CD4-positive, alpha-beta T cell (primary cell): ENCODE measurements at regions not wholly inside any gene's neighbourhood (a gene's known extent, or its start where the extent isn't known, plus 50 kb on each side); places are given as distances from the start of the nearest gene placed in this dataset.

Experiments
- ATAC-seq: fragments of 200-7000 bp; cut with Tn5 transposase; one replicate; pipeline ENCODE4 v1.10.0; 2022; ENCODE audit warnings: mild to moderate bottlenecking; ENCODE audit not compliant: poor library complexity
- CTCF ChIA-PET: fragments of 350-600 bp; sonication (Branson Sonifier 250); formaldehyde crosslinking; loops from one replicate; lab custom pipeline; 2021; ENCODE audit warnings: antibody characterized with exemption, inconsistent platforms; lab: Charles Lee
- POLR2A ChIA-PET: fragments of 350-600 bp; sonication (Branson Sonifier 250); formaldehyde crosslinking; loops from one replicate; lab custom pipeline; 2021; ENCODE audit warnings: antibody characterized with exemption, inconsistent platforms; lab: Charles Lee
- DNase-seq, 14 experiments: peaks; one replicate each; pipeline ENCODE4 v3.0.0-alpha.2; 2013 to 2020; ENCODE audit warnings: mixed read lengths in 2 of 14
- H3K27ac ChIP-seq, 2 donors: one replicate each; pipeline versions ENCODE4 v1.5.1 to v1.7.0; 2013; ENCODE audit warnings: low read length in 2 of 2, low read depth in 1 of 2, mild to moderate bottlenecking in 1 of 2
- H3K27me3 ChIP-seq, 2 experiments: 1 replicate in 1 of 2; 2 replicates in 1 of 2; pipeline versions ENCODE4 v1.6.1 to v1.7.0; 2013; ENCODE audit warnings: low read length in 2 of 2, control low read depth in 1 of 2, mild to moderate bottlenecking in 1 of 2, moderate library complexity in 1 of 2; ENCODE audit not compliant: insufficient read depth in 2 of 2, control insufficient read depth in 1 of 2
- H3K36me3 ChIP-seq: one replicate; pipeline ENCODE4 v1.6.1; 2013; ENCODE audit warnings: low read length, control low read depth; ENCODE audit not compliant: insufficient read depth
- H3K4me1 ChIP-seq: one replicate; pipeline ENCODE4 v1.6.1; 2013; ENCODE audit warnings: low read length, control low read depth; ENCODE audit not compliant: insufficient read depth
- H3K4me3 ChIP-seq: one replicate; pipeline ENCODE4 v1.5.1; 2013; ENCODE audit warnings: mild to moderate bottlenecking, low read length, moderate library complexity
- H3K9me3 ChIP-seq, 2 experiments: 1 replicate in 1 of 2; 2 replicates in 1 of 2; pipeline versions ENCODE4 v1.6.1 to v1.7.0; 2013; ENCODE audit warnings: low read length in 2 of 2, mild to moderate bottlenecking in 2 of 2, control low read depth in 1 of 2, moderate library complexity in 1 of 2; ENCODE audit not compliant: control insufficient read depth in 1 of 2, insufficient read depth in 1 of 2
- H3K27ac Mint-ChIP-seq: one replicate; pipeline ENCODE4 v1.8.0; 2020; ENCODE audit warnings: mixed read lengths
- H3K27me3 Mint-ChIP-seq: one replicate; pipeline ENCODE4 v1.8.0; 2021; ENCODE audit warnings: mixed read lengths
- H3K36me3 Mint-ChIP-seq: one replicate; pipeline ENCODE4 v1.8.0; 2021; ENCODE audit warnings: low read depth, mixed read lengths
- H3K4me1 Mint-ChIP-seq: one replicate; pipeline ENCODE4 v1.8.0; 2021; ENCODE audit warnings: low read depth, mixed read lengths
- H3K4me3 Mint-ChIP-seq: one replicate; pipeline ENCODE4 v1.8.0; 2020; ENCODE audit warnings: mild to moderate bottlenecking, mixed read lengths
- H3K9me3 Mint-ChIP-seq: one replicate; pipeline ENCODE4 v1.8.0; 2020; ENCODE audit warnings: mixed read lengths
- CTCF ChIP-seq: fragments of 200-600 bp; IDR thresholded peaks from one replicate; pipeline ENCODE4 v1.8.0; 2022; ENCODE audit warnings: antibody characterized with exemption, mild to moderate bottlenecking
- intact Hi-C, 2 experiments: fragments of 100-400 bp; cut with DNase I in 1 of 2; cut with micrococcal nuclease in 1 of 2; formaldehyde crosslinking; loops; one replicate each; pipeline versions ENCODE4 v1.15.1 to v1.9.0; 2023 to 2025; cut with DNase I, micrococcal nuclease

GRCh38 chr20:55031971-55032370 lies 556.6 kb downstream of the DOK5 start:
- no peaks in the 10 kb centered on the region for H3K36me3 Mint-ChIP-seq
- Histone ChIP-seq H3K27ac (no peak overlapping the region), H3K27me3 (no peaks in the 10 kb centered on the region), H3K4me3 (no peak overlapping the region), H3K9me3 (peaks cover 0 to 8% of the 10 kb centered on the region in 2 experiments), H3K4me1 (no peaks in the 10 kb centered on the region), H3K36me3 (no peaks in the 10 kb centered on the region)
- intact Hi-C loops: no loop called here
- no peak overlapping the region for H3K4me3 Mint-ChIP-seq
- ChIA-PET CTCF (no interaction called here), POLR2A (no interaction called here)
- H3K27me3 Mint-ChIP-seq: no peaks in the 10 kb centered on the region
- no peak overlapping the region for H3K27ac Mint-ChIP-seq
- no peak for ATAC-seq
- peaks cover 12% of the 10 kb centered on the region for H3K9me3 Mint-ChIP-seq
- no peaks in the 10 kb centered on the region for H3K4me1 Mint-ChIP-seq
- no peak for DNase-seq
- TF ChIP-seq CTCF: no peak

- H3K9me3 Mint-ChIP-seq: peaks cover 2% of the 10 kb centered on the region
- H3K4me1 ChIP-seq: no peaks in the 10 kb centered on the region
- H3K27ac ChIP-seq: no peak overlapping the region
- ChIA-PET POLR2A (no interaction called here), CTCF (no interaction called here)
- no peak overlapping the region for H3K4me3 ChIP-seq
- no peaks in the 10 kb centered on the region for H3K36me3 Mint-ChIP-seq
- DNase-seq: no peak
- peaks cover 0 to 3% of the 10 kb centered on the region in 2 experiments for H3K9me3 ChIP-seq
- TF ChIP-seq CTCF: no peak
- no peaks in the 10 kb centered on the region for H3K4me1 Mint-ChIP-seq
- H3K27ac Mint-ChIP-seq: no peak overlapping the region
- H3K36me3 ChIP-seq: no peaks in the 10 kb centered on the region
- ATAC-seq: no peak
- intact Hi-C loops: no loop called here
- no peak overlapping the region for H3K4me3 Mint-ChIP-seq
- H3K27me3 Mint-ChIP-seq: no peaks in the 10 kb centered on the region
- H3K27me3 ChIP-seq: no peaks in the 10 kb centered on the region
Observed at GRCh38 chr20:55014766-55015165, 539.4 kb downstream of the DOK5 start.

- Histone ChIP-seq H3K4me1 (no peaks in the 10 kb centered on the region), H3K9me3 (peaks cover 0 to 3% of the 10 kb centered on the region in 2 experiments), H3K4me3 (no peak overlapping the region), H3K27me3 (no peaks in the 10 kb centered on the region), H3K27ac (no peak overlapping the region), H3K36me3 (no peaks in the 10 kb centered on the region)
- Mint-ChIP-seq H3K4me1 (no peaks in the 10 kb centered on the region), H3K36me3 (no peaks in the 10 kb centered on the region), H3K27me3 (no peaks in the 10 kb centered on the region), H3K9me3 (peaks cover 3% of the 10 kb centered on the region), H3K27ac (no peak overlapping the region), H3K4me3 (no peak overlapping the region)
- POLR2A ChIA-PET: no interaction called here
- no peak for ATAC-seq
- no peak for DNase-seq
- CTCF ChIA-PET: no interaction called here
- no peak for TF ChIP-seq CTCF
- intact Hi-C loops: no loop called here
Observed at GRCh38 chr20:55010761-55011160, 535.4 kb downstream of the DOK5 start.
